GM19452 (cell line): ENCODE measurements at regions not wholly inside any gene's neighbourhood (a gene's known extent, or its start where the extent isn't known, plus 50 kb on each side); places are given as distances from the start of the nearest gene placed in this dataset.

ENCODE experiments used
- ATAC-seq: cut with Tn5 transposase; IDR thresholded peaks from one replicate; pipeline ENCODE4 v1.9.1; 2021; ENCODE audit not compliant: unreplicated experiment

DNA sequence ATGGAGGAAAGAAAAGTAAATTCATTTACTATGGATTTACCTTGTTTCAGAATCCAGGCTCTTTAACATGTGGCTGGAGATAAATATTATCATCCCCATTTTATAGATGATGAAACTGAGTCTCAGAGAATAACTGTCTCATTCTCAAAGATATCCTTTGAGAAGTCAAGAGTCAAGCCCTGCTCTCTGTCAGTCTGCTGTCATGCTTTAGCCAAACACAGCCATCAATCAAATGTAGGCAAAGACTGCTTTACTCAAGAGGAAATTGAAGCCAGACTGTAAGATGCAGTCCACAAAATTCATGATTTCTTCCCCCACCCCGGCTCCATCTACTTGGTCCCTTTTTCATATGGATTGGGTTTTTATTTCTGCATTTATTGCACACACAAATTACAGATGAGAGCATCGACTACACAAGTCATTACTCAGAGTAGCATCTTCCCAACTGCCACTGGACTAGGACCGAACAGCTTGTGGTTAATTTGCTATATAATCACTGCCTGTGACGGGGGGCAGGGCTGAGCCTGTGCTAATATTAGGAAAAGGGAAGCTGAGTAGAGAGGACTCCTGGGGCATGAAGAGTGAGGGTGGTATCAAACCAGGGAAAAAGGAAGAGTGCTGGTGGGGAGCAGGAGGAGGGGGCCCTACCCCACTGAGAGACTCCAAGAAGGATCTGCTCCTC, 102.7 kb upstream of the TOP1 start:
- ATAC-seq = no peak

DNA sequence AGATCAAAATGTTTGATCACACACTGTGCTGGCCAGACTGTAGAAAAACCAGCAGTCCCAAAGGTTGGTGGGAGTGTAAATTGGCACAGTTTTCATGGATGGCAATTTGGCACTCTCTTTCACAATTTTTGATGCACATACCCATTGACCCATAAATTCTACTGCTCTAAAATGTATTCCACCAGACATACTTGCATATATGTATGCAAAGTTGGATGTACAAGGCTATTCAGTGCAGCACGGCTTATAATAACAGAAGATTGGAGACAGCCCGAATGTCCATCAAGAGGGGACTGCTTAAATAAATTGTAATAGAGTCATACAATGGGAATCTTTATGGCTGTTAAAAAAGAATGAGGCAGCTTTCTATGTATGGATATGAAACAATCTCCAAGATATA, 101.7 kb upstream of the TOP1 start:
- ATAC-seq = no peak

DNA sequence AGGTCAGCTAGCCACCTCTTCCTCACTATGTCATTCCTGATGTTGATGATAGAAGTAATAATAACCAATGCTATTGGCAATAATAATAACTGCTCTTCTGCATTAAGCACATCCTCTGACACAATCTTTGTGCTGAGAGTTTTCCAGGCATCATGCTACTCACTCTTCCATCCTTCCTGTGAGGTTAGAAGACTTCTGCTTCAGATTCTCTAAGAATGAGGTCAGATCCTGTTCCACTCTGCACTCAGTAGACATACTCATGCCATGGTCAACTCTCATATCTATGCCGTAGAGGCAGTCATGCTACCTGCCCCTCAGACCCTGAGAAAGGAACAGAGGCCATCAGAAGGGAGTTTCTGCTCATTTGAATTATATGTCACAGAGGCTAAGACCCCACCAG, 98.1 kb upstream of the TOP1 start:
- no peak for ATAC-seq

DNA sequence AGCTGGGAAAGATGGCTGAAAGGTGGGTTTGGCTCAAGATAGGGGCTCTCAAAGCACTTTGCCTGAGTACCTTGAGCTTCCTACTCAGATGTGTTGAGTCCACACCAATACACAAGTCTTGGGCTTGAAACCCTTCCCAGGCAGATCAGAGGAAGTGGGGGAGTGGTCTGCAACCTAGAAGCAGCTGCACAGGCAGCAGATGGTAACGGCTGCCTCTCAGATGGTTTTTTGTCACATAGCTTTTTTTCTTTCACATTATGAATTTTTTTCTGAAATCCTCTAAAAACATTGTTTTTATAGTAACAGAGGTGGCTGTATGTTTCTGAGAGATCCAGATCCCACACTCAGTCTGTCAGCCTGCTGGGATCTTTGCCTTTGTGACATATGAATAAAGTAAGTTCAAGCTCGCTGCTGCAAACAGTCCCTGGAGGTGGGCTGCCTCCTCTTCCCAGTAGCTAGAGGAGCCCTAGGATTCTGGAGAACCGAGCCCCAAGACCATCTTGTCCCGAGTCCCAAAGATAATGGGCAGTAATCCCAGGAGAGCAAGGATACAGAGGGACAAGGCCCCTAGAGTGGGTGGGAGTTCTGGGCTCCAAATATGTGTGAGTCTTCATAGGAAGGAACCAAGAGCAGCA, 97.1 kb upstream of the TOP1 start:
- no peak for ATAC-seq

- no peak for ATAC-seq
Measured at GRCh38 chr20:40932436-40932835, 96.2 kb upstream of the TOP1 start.

DNA sequence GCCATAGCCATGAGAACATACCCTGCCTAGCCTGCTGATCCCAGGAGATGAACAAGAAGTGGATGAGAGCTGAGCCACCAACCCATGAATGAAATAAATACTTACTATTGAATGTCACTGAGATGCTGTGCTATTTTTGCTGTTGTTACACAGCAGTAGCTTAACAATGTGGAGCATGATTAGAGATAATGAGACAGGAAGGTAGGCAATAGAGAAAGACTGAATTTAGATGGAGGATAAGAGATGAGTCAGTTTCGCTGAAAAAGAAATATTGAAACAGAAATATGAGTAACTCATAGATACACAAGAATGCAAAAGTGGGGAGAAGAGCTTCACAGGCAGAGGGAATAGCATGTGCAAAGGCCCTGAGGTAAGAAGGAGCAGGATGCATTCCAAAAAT, 94.9 kb upstream of the TOP1 start:
- no peak for ATAC-seq

- no peak for ATAC-seq
Measured at GRCh38 chr20:40938020-40938419, 90.6 kb upstream of the TOP1 start.

DNA sequence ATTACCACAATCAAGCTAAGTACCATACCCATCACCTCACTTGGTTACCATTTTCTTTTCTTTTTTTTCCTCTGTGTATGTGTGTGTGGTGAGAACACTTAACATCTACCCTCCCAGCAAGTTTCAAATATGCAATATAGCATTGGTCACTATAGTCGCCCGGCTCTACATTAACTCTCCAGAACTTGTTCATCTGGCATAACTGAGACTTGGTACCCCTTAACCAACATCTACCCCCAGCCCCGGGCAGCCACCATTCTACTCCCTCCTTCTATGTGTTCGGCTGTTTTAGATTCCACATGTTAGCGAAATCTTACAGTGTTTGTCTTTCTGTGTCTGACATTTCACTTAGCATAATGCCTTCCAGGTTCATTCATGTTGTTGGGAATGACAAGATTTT, 89.0 kb upstream of the TOP1 start:
- no peak for ATAC-seq

- ATAC-seq = no peak
Measured at GRCh38 chr20:40941133-40941610, 87.5 kb upstream of the TOP1 start.

DNA sequence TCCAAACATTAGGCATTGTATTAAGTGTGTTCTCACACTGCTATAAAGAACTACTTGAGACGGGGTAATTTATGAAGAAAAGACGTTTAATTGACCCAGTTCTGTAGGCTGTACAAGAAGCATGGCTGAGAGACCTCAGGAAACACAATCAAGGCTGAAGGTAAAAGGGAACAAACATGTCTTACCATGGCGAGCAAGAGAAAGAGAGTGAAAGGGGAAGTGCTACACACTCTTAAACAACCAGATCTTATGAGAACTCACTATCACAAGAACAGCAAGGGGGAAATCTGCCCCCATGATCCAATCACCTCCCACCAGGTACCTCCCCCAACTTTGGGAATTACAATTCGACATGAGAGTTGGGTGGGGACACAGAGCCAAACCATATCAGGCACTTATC, 86.6 kb upstream of the TOP1 start:
- no peak for ATAC-seq

DNA sequence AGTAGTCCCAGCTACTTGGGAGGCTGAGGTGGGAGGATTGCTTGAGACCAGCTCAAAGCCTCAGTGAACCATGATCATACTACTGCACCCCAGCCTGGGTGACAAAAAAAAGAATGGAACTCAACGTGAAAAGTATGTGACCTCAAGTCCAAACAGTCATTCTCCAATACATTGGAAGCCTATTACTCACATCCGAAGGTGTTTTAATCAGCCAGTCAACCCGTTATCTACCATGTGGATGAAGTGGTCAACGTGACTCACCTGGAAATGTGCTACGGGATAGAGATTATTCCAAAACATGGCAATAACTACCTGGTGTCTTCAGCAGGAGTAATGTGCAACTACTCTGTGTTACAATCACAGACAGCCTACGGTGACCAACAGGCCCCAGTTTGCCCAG, 85.8 kb upstream of the TOP1 start:
- ATAC-seq = no peak

GRCh38 chr20:40943591-40943990, 85.0 kb upstream of the TOP1 start:
- no peak for ATAC-seq

- no peak for ATAC-seq
Measured at GRCh38 chr20:40945189-40945588, 83.4 kb upstream of the TOP1 start.

DNA sequence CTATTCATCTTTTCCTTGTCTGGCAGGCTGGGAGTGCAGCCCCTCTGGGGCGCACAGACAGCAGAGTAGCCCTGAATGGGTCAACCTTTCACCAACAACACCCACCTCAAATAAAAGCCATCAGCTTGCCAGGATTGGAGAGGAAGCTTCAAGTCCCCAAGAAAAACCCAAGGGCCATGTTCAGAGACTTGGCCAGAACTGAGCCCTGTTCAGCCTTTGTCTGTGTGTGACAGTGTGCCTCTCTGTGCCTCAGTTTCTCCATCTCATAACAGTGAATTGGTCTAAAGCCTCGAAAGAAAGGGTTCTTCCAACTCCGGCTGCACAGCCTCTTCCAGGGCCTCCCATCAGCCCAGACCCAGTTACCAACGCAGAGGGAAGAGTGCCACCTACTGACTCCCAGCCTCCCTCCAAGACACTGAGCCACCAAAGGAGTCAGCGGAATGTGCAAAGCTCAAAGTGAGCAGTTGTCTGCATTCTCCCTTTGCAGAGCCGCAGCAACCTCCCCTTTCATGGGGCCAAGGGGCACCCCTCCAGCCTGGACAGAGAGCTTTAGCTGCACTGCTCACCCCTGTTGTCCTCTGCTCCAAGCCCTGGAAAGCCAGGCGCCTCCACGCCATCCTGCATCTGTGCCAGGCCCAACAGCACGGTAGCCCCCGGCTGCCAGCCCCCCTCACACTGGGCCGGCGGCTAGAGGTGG, 82.7 kb upstream of the TOP1 start:
- no peak for ATAC-seq

GRCh38 chr20:40946451-40946850, 82.2 kb upstream of the TOP1 start:
- ATAC-seq = no peak

DNA sequence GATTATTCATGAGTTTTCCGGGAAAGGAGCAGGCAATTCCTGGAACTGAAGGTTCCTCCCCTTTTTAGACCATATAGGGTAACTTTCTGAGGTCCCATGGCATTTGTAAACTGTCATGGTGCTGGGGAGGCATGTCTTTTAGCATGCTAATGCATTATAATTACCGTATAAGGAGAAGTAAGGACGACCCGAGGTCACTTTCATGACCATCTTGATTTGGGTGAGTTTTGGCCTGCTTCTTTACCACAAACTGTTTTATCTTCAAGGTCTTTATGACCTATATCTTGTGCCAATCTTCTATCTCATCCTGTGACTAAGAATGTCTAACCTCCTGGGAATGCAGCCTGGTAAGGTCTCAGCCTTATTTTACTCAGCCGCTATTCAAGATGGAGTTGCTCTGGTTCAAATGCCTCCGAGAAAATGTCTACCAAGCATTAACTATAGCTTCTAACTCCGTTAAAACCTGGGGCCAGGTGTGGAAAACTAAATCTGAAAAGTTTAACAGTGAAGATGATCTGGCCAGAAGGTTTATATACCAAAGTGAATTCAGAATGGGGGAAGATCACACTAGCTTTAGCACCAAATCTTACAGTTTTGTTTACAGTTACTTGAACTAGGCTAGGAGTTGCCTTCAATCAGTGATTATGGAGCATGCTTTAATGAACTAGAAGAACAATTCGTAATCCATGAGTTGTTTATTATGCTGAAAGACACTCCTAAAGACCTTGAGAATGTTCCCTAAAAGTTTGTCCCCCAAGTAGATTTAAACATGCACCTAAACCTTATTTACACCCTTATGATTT, 80.0 kb upstream of the TOP1 start:
- ATAC-seq = no peak

DNA sequence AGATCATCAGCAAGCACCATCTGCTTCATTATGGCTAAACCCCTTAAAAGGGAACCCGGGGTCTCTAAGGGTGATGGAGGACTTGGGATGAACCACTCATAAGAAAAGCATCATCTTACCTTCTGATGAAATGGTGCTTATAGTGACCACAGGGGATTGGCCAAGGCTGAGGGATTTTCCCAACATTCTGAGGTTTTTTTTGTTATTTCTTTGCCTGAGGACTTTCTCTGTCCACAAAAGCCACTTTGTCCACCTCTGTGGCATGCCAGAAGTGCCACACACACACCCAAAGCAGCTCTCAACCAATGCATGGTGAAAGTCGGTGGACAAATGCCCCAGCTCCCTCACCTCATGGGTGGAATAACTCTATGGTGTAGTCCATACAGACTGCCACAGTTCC, 79.3 kb upstream of the TOP1 start:
- no peak for ATAC-seq

- no peak for ATAC-seq
Measured at GRCh38 chr20:40952136-40952535, 76.5 kb upstream of the TOP1 start.

- no peak for ATAC-seq
Measured at GRCh38 chr20:40953416-40953815, 75.2 kb upstream of the TOP1 start.

DNA sequence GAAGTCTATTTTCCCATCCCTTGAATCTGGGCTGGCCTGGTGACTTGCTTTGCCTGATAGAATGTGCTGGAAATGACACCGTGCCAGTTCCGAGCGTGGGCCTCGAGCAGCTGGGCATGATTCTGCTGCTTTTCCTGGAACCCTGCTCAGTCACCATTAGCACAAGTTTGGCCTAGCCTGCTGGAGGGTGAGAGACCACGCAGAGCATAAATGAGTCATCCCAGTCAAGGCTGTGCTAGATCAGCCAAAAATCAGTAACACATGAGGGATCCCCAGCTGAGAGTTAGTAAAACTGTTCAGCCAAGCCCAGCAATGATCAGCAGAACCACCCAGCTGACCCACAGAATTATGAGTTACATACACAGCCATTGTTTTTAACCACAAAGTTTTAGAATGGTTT, 74.8 kb upstream of the TOP1 start:
- ATAC-seq = no peak

DNA sequence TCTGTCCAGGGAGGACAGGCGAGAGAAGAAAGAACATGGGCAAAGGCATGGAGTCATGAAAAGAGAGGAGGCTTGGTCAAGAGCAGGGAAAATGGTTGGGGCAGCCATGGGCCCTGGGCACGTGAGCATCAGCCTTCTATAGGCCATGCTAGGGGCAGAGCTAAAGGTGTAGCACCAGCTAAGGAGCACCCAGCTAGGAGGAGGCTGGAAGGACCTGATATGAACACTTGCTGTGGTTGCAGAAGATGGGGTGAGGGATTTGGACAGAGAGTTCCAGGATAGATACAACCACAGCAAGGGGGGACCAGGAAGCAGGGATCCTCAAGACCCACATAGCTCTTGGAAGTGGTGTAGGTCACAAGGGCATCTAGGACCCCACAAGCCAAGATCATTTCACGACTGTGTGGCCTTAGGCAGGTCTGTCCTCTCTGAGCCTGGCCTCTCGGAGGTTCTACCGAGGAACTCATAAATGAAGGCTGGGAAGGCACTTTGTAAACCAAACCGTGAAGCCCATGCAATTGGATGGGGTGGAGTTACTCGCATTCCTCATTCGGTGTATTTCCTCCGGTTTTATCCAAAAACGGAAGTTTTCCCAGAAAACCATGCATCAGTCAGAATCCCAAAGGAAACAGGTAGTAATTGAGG, 74.0 kb upstream of the TOP1 start:
- no peak for ATAC-seq
